ENCODE measurements at regions not wholly inside any gene's neighbourhood (a gene's known extent, or its start where the extent isn't known, plus 50 kb on each side); places are given as distances from the start of the nearest gene placed in this dataset.

DNA sequence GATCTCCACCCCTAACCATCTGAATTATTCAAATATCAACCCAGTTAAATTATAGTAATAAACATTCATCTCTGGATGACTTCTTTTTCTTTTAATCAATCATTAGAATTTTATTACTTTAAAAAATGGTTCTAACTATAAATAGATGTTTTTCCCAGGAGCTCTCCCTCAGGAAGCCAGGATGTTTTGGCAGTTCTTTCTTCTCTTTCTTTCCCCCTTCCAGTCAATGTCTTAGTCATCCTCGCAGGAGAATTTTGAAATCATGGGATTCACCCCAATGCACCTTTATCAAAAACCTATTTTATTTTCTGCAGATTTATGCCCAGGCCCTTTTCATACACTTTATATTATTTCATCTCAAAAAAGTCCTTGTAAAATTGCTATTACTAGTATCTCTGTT lies 711.6 kb downstream of the CDH11 start:
- DNase-seq (ENCODE audit: low spot score) = no peak

DNA sequence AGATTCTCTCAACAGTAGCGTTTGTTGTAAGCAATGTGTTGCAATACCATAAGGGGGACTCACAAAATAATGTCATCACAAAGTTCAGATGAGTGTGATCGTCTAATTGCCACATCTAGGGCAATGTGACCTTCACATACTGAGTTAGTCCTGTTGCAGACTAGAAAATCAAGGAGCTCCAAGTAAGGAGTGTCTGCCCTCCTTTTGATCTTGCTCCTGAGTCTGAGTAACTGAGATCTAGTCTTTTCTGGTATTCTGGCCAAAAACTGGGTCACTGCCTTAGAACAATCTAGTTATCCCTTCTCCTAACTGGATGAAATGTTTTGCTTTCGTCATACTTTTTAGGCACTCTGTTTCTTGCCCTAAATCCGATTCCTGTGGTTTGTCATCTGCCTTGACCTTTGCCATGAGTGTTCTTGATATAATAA lies 712.1 kb downstream of the CDH11 start:
- no peak for DNase-seq (ENCODE audit: low spot score)

DNA sequence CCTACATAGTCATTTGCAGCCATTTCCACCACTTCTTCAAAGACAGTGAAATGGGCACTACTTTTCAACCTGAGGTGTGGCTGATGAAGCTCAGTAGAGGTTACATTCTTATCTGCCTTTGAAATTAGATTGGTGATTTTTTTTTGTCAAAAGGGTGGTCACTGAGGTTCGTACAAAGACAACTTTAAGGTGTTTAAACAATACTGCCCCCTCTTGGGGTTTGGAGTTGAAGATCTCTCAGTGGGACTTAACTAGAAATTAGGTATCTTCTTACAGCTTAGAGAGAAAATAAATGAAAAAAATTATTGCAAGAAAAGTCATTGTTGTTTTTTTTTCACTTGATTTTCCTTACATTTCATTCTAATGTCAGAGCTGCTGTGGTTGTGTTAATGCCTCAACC lies 713.2 kb downstream of the CDH11 start:
- DNase-seq (ENCODE audit: low spot score) = no peak

DNA sequence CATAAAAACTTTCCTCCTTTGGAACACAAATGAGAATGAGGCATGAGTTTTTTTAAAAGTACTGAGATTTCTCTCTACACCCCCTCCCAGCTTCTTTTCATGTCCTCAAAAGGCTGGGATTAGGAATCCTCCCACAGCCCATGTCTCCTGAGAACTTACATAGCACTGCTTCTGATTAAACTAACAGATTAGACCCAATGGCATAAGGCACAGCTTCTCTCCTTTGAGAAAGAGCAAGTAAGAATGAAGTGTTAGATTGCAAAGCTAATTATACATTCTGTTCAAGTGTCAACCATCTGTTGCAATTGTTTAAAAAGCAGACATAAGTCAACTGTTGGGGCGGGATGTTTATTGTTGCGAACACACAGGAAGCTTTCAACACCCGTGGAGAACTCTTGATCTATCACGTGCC lies 715.1 kb downstream of the CDH11 start:
- DNase-seq (ENCODE audit: low spot score) = no peak

- no peak for DNase-seq (ENCODE audit: low spot score)
These were observed 718.5 kb downstream of the CDH11 start for GRCh38 chr16:64403352-64403751.

DNA sequence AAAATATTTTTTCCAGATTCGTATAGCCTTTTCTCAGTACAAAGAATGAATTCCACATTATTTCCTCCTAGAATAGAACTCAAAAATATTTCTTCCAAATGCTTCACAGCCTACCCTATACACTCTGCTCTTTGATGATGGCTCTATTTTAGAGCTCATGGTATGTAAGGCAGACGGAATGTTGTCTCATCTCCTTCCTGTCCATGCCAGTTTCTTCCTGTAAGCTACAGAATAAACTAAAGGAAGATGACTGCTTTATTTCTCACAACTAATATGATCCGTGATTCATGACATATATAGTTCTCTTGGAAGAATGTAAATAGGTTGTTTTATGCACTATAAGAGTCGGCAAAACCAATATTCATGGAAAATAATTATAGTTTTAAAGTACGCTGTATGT lies 723.1 kb downstream of the CDH11 start:
- no peak for DNase-seq (ENCODE audit: low spot score)

DNA sequence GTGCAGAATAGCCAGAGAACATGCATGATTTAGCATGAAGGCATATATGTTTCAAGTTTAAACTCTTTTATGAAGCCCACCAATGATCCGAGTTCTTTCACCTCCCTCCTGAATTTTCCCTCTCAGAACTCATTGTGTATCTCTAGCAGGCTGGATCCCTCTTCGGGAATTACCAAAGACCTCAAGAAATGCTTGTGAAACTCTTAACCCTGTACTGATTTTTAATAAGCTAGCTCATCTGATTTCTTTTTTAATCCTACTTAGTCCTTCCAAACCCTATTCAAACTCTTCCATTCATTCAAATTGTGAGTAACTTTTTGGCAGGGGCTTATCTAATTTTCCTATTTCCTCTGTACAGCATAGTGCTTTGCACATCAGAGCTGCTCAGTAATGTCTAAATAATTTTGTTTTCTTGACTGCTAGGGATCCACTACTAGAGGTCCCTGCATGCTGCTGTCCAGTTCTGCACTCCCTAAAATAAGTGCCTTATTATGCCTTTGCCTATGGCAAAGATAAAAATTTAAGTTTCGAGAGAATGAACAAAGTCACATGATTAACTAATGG lies 723.8 kb downstream of the CDH11 start:
- no peak for DNase-seq (ENCODE audit: low spot score)

GRCh38 chr16:64397042-64397441 lies 724.8 kb downstream of the CDH11 start:
- no peak for DNase-seq (ENCODE audit: low spot score)

- DNase-seq (ENCODE audit: low spot score) = no peak
These were observed 727.8 kb downstream of the CDH11 start for GRCh38 chr16:64394061-64394460.

DNA sequence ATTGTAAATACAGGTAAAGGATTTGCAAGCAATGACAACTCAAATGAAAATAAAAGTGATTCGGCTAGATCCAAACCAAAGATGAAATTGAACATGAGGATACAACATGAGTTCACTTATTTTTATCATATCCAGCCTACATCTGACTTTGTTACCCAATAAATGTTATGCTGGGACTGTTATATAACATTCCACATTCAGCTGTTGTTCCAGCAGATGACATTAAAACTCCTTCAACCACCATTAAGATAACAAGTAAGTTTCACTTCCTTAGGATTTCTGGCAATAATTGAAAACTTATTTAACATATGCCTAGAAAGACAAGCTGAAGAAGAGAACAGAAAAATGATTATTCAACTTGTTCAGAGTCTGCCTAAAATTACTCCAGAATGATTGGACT lies 729.4 kb downstream of the CDH11 start:
- no peak for DNase-seq (ENCODE audit: low spot score)

GRCh38 chr16:64391063-64391600 lies 730.7 kb downstream of the CDH11 start:
- DNase-seq (ENCODE audit: low spot score) = no peak

DNA sequence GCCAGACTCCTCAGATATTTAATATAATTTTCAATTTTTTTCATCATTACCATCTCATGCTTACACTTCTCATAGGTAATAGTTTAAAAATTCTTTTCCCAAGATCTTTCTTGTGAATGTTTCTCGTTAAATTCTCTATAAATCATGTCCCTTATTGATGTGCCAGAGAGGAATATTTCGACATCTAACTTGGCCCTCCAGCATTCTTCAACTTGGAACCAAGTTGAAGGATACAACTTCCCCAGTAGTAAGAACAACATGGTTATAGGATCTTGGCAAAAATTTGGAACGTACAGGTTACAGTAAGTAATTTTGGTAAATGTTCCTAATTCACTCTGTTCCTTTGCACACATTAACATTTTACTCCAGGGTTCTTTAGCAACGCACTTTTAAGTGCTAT lies 731.8 kb downstream of the CDH11 start:
- DNase-seq (ENCODE audit: low spot score) = no peak

GRCh38 chr16:64384636-64385035 lies 737.2 kb downstream of the CDH11 start:
- no peak for DNase-seq (ENCODE audit: low spot score)

- DNase-seq (ENCODE audit: low spot score) = no peak
These were observed 739.9 kb downstream of the CDH11 start for GRCh38 chr16:64381979-64382378.

DNA sequence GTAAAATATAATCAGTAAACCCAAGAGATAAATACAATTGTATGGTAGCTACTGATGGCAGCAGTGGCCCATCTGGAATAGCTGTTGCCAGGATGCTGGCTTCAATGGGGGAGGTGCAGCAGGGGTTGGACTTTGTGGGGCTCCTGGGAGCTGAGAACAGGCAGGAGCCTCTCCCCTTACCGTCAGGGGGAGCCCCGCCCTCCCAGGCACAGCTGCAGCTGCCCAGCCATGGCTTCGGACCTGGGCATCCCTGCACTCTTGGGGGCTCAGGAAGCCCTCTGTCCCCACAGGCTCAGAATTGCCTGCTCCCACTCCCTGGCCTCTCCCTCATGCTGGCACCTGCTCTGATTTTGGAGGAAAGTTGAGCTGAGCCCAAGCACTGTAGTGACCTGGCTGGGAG lies 741.1 kb downstream of the CDH11 start:
- DNase-seq (ENCODE audit: low spot score) = no peak

GRCh38 chr16:64375391-64375980 lies 746.4 kb downstream of the CDH11 start:
- no peak for DNase-seq (ENCODE audit: low spot score)

GRCh38 chr16:64370112-64370511 lies 751.8 kb downstream of the CDH11 start:
- DNase-seq (ENCODE audit: low spot score) = no peak

GRCh38 chr16:64365448-64365931 lies 756.4 kb downstream of the CDH11 start:
- DNase-seq (ENCODE audit: low spot score) = no peak

DNA sequence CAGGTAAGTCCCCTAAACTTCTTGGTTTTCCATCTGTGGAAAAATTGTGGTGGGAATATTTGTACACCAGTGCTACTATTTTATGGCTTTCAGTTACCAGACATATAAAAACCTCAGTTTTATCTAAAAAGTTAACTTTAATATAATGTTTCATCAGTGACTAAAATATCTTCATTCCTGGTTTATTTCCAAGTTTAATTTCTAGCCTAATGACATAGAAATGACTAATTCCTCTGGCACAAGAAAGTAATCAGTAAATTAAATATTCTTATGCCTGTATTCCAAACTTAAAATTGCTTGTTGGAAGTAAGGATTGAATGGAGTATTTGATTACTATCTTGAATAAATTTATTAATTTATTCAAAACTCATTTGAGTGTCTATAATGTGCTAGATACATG lies 757.0 kb downstream of the CDH11 start:
- no peak for DNase-seq (ENCODE audit: low spot score)

DNA sequence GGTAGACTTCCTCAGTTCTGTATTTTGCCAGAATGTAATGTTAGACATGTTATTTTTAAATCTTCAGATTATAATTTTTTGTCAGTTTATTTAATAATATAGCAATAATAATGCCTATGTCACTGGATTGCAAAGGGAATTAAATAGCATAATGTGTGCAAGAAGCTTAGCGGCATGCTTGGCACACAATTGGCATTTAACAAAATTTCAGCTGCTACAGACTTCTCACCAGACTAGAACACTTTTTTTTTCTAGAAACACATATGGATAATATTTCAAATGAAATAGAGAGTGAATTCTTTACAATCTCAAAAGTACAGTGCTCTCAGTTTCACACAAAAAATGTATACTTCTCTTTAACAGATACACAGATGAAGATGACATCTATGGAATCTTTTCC lies 757.4 kb downstream of the CDH11 start:
- no peak for DNase-seq (ENCODE audit: low spot score)

- no peak for DNase-seq (ENCODE audit: low spot score)
These were observed 757.8 kb downstream of the CDH11 start for GRCh38 chr16:64364016-64364415.

DNA sequence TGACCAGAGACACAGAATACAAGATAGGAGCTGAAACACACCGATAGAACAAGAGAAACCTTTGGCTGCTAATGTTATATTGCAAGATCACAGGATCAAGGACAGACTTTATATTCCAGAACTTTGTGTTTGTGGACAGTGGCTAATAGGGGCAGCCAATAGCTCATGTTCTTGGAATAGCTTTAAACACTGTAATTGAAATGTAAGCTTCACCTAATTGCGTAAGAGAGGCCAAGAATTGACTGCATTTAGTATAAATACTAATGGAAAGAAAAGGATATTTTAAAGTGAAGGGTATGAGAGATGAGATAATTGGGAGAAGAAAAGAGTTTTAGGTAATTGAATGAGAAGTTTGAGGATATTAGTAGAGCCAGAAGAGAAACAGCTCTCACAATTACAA lies 758.8 kb downstream of the CDH11 start:
- no peak for DNase-seq (ENCODE audit: low spot score)

GRCh38 chr16:64362193-64362592 lies 759.7 kb downstream of the CDH11 start:
- no peak for DNase-seq (ENCODE audit: low spot score)

DNA sequence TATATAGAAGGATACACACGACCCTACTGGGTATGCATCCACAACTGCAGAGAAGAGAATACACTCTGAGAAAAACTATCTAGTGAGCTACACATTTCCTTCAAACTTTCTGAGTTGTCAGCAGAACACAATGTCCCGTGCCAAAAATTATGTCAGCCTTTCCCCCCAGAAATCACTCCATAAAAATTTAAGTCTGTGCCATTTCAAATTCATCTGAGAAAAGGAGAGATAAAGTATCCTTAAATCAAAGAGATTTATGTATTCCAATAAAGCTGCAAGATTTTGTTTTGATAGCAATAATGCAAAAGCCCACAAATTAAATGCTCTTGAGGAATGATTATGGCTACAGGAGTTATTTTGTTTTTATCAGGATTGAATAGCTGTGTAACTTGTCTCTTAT lies 760.1 kb downstream of the CDH11 start:
- no peak for DNase-seq (ENCODE audit: low spot score)

All from hematopoietic multipotent progenitor cell treated with erythropoietin and hydrocortisone succinate and interleukin-3 and kit ligand, for 17 days (in vitro differentiated cells).